ENCODE measurements at regions not wholly inside any gene's neighbourhood (a gene's known extent, or its start where the extent isn't known, plus 50 kb on each side); places are given as distances from the start of the nearest gene placed in this dataset.

DNA sequence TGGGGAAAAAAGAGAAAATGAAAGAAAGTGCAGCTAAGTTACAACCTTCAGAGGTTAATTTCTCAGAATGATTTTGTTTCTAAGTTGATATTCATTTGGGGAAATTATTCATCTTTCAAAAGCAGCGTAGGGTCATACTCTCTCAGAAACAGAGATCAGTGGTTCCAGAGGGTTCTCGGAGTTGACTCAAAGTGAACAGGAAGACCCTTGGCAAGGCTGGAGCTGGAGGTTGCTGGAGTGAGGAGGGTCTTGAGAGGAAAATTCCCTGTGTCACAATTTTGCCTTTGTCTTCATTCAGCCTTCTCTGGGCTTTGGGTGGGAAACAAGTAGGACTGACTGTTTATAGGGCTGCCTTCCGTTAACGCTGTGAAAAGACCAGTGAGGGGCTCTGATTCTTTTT lies 168.2 kb downstream of the ICOS start:
- no peak for DNase-seq (ENCODE audit: low spot score)
- TF ChIP-seq, protein P1, sequence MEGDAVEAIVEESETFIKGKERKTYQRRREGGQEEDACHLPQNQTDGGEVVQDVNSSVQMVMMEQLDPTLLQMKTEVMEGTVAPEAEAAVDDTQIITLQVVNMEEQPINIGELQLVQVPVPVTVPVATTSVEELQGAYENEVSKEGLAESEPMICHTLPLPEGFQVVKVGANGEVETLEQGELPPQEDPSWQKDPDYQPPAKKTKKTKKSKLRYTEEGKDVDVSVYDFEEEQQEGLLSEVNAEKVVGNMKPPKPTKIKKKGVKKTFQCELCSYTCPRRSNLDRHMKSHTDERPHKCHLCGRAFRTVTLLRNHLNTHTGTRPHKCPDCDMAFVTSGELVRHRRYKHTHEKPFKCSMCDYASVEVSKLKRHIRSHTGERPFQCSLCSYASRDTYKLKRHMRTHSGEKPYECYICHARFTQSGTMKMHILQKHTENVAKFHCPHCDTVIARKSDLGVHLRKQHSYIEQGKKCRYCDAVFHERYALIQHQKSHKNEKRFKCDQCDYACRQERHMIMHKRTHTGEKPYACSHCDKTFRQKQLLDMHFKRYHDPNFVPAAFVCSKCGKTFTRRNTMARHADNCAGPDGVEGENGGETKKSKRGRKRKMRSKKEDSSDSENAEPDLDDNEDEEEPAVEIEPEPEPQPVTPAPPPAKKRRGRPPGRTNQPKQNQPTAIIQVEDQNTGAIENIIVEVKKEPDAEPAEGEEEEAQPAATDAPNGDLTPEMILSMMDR (IDR thresholded peaks at IDR 0.05) = no peak
- no peak for ATAC-seq (ENCODE audit: low FRiP score)

DNA sequence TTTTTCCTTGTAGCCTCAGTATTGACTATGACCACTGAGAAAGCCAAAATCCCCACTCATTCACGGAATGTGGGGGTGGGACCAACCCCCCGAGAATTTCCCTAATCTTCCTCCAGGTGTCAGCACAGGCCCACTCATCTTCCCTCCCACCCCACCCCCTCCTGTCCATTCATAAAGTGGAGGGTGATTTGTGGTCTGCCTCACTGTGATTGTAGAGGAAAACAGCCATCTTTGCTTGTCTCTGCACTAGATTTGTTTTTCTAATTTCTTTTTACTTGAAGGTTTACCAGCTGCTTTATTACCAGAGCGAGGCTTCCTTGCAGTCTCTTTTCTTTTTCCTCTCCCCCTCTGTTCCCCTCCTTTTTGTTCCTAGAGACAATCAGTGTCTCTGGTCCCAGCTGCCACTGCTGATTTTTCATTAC lies 171.8 kb downstream of the ICOS start:
- ATAC-seq (ENCODE audit: low FRiP score) = no peak
- TF ChIP-seq, protein P1 (IDR thresholded peaks at IDR 0.05) = no peak
- no peak for DNase-seq (ENCODE audit: low spot score)

DNA sequence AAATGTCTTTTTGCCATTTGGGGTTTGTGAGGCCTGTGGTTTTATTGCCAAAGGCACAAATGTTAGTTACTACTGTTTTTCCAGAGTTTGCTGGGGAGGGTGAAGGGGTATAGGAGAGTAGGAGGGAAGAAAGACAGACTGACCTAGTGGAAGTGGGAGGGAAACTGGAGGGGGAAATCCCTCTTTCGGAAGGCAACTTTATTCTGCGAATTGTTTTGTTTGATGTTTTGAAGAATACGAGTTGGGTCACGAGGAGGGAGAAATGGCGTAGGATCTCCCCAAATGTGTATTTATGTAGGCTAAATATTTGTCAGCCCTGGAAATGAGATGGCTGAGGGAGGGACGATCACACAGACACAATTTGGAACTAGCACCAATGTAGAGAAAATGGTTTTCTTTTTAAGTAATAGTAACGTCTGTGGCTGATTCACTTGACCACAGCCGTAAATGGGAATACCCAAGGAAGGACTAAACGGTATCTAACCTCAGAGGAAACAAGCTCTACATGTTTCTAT lies 172.3 kb downstream of the ICOS start:
- TF ChIP-seq, protein P1 (IDR thresholded peaks at IDR 0.05) = no peak
- no peak for DNase-seq (ENCODE audit: low spot score)
- ATAC-seq (ENCODE audit: low FRiP score) = no peak

DNA sequence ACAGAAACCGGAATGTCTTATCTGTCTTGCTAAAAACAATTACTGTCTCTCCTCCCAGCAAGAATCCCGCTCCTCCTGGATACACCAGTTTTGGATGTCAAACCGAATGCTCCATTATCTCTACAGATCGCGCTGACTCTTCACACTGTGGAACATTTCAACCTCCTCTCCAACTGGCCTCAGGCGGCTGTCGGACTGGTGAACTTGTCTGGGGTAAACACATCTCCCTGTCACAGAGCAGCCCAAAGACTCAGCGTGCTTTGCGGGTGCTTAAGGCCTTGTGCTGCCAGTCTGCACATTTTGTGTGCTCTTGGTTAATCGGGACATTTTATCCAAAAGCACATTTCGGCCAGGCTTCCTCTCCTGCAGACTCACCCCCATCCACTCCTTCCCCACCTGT lies 173.1 kb downstream of the ICOS start:
- ATAC-seq (ENCODE audit: low FRiP score) (no peak), DNase-seq (ENCODE audit: low spot score) (no peak)

DNA sequence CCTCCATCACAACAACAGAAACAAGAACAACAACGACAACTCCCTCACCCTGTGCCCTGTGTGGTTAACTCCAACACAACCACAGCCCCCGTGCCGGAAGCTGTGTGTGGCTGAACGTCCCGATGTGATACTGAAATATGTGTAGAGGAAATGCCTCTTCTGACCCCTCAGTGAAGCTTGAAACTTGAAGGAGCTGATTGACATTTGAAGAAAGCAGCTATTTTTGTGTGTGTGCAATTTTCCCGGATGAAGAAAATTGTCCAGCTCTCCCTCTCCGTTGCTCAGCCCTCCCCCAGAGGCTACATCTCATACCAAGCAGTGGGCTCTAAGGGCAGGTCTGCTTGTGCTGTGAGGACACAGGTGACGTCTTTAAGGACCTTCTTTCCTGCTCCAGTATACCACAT lies 173.8 kb downstream of the ICOS start:
- DNase-seq (ENCODE audit: low spot score) = no peak
- TF ChIP-seq, protein P1 (IDR thresholded peaks at IDR 0.05) = no peak
- ATAC-seq (ENCODE audit: low FRiP score) = no peak

More for the DNA sequence above, 173.1 kb downstream of the ICOS start:
- TF ChIP-seq, protein P1 (IDR thresholded peaks at IDR 0.05) = no peak

DNA sequence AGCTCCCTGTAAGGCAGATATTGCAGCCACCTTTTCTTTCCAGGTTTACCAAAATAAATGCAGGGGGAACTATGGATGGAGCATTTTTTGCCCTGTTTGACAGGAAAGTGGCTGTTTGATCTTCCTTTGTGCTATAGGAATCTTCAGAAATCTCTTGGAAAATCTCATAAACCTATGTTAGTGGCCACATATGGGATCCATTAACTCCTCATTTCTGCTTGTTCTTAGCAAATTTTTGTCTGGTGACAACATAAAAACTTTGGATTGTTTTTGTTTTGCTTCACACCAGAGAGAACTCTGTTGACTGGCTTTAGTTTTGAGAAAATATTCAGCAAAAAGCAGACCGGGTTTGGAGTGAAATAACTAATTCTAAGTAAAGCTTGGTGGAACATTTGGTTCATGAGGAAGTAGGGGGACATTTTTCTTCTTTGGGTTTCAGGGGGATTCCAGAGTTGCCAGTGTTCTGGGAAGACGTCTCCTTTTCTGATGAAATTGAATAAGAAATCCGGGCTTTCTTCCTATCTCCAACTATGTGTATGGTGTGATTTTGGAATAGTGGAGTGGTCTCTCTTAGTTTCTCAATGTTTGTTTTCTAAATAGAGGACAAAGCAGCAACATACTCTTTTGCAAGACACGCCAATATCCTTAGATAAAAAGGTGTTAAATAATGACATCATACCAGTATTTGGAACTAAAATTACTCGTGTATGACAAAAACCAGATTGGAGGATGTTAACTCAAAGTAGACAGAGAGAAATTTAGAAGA lies 174.4 kb downstream of the ICOS start:
- ATAC-seq (ENCODE audit: low FRiP score) = no peak
- TF ChIP-seq, protein P1 (IDR thresholded peaks at IDR 0.05) = no peak
- no peak for DNase-seq (ENCODE audit: low spot score)
